OCI-LY3 (cell line): ENCODE measurements at regions not wholly inside any gene's neighbourhood (a gene's known extent, or its start where the extent isn't known, plus 50 kb on each side); places are given as distances from the start of the nearest gene placed in this dataset.

Source experiments
- EZH2phosphoT487 ChIP-seq: fragments of 200-600 bp; shearing (Covaris generic); IDR thresholded peaks from 2 replicates; pipeline ENCODE4 v1.6.1; 2018; ENCODE audit warnings: antibody characterized with exemption, mixed run types, low read depth
- TF ChIP-seq, protein P1 (sequence below): fragments of 200-600, 300-600 bp; sonication (generic); IDR thresholded peaks from 2 replicates; pipeline ENCODE4 v1.5.1; 2014; ENCODE audit warnings: antibody characterized with exemption, low read length, low read depth

DNA sequence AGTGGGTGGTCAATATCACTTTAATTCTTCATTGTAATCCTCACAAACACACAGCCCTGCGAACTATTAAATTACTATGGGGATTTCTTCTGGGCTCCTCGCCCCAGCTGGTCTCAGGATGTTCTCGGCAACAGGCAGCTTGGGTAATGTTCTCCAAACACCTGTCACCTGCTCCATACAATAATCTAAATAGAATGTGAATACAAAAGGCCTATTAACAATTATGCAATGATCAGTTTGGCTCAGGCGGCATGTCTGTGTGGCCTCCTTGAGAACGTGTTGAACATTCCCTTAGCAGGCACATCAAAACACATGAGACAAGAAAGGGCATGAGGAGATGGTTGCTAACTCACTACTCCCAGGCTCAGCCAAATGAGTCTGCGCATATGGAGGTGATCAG lies 158.6 kb upstream of the KBTBD8 start:
- TF ChIP-seq, protein P1, sequence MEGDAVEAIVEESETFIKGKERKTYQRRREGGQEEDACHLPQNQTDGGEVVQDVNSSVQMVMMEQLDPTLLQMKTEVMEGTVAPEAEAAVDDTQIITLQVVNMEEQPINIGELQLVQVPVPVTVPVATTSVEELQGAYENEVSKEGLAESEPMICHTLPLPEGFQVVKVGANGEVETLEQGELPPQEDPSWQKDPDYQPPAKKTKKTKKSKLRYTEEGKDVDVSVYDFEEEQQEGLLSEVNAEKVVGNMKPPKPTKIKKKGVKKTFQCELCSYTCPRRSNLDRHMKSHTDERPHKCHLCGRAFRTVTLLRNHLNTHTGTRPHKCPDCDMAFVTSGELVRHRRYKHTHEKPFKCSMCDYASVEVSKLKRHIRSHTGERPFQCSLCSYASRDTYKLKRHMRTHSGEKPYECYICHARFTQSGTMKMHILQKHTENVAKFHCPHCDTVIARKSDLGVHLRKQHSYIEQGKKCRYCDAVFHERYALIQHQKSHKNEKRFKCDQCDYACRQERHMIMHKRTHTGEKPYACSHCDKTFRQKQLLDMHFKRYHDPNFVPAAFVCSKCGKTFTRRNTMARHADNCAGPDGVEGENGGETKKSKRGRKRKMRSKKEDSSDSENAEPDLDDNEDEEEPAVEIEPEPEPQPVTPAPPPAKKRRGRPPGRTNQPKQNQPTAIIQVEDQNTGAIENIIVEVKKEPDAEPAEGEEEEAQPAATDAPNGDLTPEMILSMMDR, result no peak
- TF ChIP-seq EZH2phosphoT487, result no peak
